ENCODE measurements at regions not wholly inside any gene's neighbourhood (a gene's known extent, or its start where the extent isn't known, plus 50 kb on each side); places are given as distances from the start of the nearest gene placed in this dataset.

DNA sequence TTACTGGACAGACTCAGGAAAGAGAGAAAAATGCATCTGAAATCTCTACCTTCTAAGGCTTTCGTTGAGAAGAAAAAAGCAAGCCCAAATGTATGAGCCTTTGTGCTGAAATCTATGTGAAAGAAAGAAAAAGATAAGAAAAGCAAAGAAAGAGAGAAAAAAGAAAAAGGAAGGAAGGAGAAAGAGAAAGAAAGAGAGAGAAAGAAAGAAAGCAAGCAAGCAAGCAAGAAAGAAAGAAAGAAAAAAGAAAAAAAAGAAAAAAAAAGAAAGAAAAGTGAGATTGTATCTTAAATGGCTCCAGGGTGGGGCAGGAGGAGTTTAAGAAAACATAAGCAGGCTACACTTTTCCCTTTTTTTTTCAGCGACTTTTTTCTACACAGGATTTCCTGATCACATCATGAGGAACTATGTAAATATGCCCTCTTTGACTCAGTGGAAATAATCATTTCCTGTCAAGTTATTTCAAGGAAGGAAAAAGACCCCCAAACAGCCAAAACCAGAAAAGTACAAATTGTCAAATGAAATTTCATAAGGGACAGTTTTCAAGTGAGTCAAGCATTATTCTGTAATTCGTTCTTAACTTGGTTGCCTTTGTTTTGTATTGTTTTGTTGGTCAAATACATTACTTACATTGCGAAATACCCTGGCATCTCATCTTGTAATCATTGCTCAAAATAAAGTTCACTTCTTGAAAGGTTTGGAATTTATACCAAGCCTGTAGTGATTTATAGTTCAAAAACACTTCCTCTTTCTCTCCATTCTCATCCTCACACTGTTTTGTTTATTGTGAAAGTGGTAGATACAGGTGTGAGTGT is 79.5 kb upstream of the RNF217 start:
- no peak overlapping the region for H3K4me3 ChIP-seq (ENCODE audit: low read length in 2 of 2)
- no peak overlapping the region for H2BK120ac ChIP-seq (ENCODE audit: low read depth, low read length)
- H2BK12ac ChIP-seq (ENCODE audit: low read length), result no peak overlapping the region
- H3K27me3 ChIP-seq (ENCODE audit: control insufficient read depth in 3 of 3, insufficient read depth in 3 of 3, low read depth in 1 of 3, low read length in 3 of 3), result no peaks in the 10 kb centered on the region
- H3K18ac ChIP-seq (ENCODE audit: low read length), result no peak overlapping the region
- no peak for DNase-seq (ENCODE audit: low spot score)
- H2AK5ac ChIP-seq (ENCODE audit: low read depth, low read length), result no peak overlapping the region
- H3K9me3 ChIP-seq (replicated peaks in 1 of 2; ENCODE audit: control insufficient read depth in 2 of 2, insufficient read depth in 1 of 2, low read depth in 1 of 2, low read length in 2 of 2), result no peaks in the 10 kb centered on the region
- H3K36me3 ChIP-seq (replicated peaks in 1 of 2; ENCODE audit: control insufficient read depth in 2 of 2, insufficient read depth in 2 of 2, low read length in 2 of 2), result no peaks in the 10 kb centered on the region
- H3K4me2 ChIP-seq (ENCODE audit: insufficient read depth, low read length, poor library complexity, severe bottlenecking), result no peak overlapping the region
- no peak overlapping the region for H2AFZ ChIP-seq (ENCODE audit: low read length)
- no peak overlapping the region for H2BK5ac ChIP-seq (ENCODE audit: low read length)
- H3K23ac ChIP-seq (ENCODE audit: low read depth, low read length, poor library complexity), result no peak overlapping the region
- H4K8ac ChIP-seq (ENCODE audit: low read depth, low read length), result no peak overlapping the region
- WGBS, 2 donors (ENCODE audit: extremely low coverage in 2 of 2, insufficient read length in 2 of 2, insufficient replicate concordance in 1 of 2), result no CpG with 5 or more reads among the region's 4 CpGs
- H2BK15ac ChIP-seq (ENCODE audit: low read length), result no peak overlapping the region
- H3K4ac ChIP-seq (ENCODE audit: low read length), result no peak overlapping the region
- no peaks in the 10 kb centered on the region for H3K4me1 ChIP-seq (ENCODE audit: control insufficient read depth in 2 of 2, insufficient read depth in 1 of 2, low read depth in 1 of 2, low read length in 2 of 2)
- H4K91ac ChIP-seq (ENCODE audit: low read depth, low read length, poor library complexity), result no peak overlapping the region
- no peak overlapping the region for H3K27ac ChIP-seq (replicated peaks; ENCODE audit: low read length)
- no peak overlapping the region for H3K14ac ChIP-seq (ENCODE audit: low read length)
- no peak overlapping the region for H3K9ac ChIP-seq (ENCODE audit: low read depth, low read length, poor library complexity)
- no peaks in the 10 kb centered on the region for H3K79me1 ChIP-seq (ENCODE audit: low read depth, low read length)

DNA sequence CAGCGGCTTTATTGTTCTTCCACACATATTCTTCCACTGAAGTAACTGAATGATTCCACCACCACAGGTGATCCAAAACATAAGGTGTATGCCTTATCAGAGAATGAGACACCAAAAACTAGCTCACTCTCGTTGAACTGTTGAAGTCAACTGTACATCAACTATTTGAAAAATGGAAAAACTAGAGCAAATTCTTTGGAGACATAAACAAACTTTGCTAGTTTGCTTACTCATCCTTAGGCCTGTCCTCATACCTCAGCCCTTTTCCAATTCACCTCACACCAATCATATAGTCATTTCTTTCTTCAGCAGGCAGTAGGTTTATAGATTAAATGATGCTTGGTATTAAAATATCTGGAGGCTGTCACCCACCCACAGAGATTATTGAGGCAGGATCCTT is 77.1 kb upstream of the RNF217 start:
- H4K8ac ChIP-seq (ENCODE audit: low read depth, low read length), result no peak overlapping the region
- H3K4me3 ChIP-seq (ENCODE audit: low read length in 2 of 2), result no peak overlapping the region
- H2BK12ac ChIP-seq (ENCODE audit: low read length), result no peak overlapping the region
- H2AK5ac ChIP-seq (ENCODE audit: low read depth, low read length), result no peak overlapping the region
- no peak overlapping the region for H2BK5ac ChIP-seq (ENCODE audit: low read length)
- no peak overlapping the region for H3K27ac ChIP-seq (replicated peaks; ENCODE audit: low read length)
- no peak overlapping the region for H3K18ac ChIP-seq (ENCODE audit: low read length)
- no peaks in the 10 kb centered on the region for H3K36me3 ChIP-seq (replicated peaks in 1 of 2; ENCODE audit: control insufficient read depth in 2 of 2, insufficient read depth in 2 of 2, low read length in 2 of 2)
- H3K9me3 ChIP-seq (replicated peaks in 1 of 2; ENCODE audit: control insufficient read depth in 2 of 2, insufficient read depth in 1 of 2, low read depth in 1 of 2, low read length in 2 of 2), result no peaks in the 10 kb centered on the region
- H3K9ac ChIP-seq (ENCODE audit: low read depth, low read length, poor library complexity), result no peak overlapping the region
- H2BK120ac ChIP-seq (ENCODE audit: low read depth, low read length), result no peak overlapping the region
- H3K4me1 ChIP-seq (ENCODE audit: control insufficient read depth in 2 of 2, insufficient read depth in 1 of 2, low read depth in 1 of 2, low read length in 2 of 2), result no peaks in the 10 kb centered on the region
- no peak overlapping the region for H2AFZ ChIP-seq (ENCODE audit: low read length)
- no peak overlapping the region for H4K91ac ChIP-seq (ENCODE audit: low read depth, low read length, poor library complexity)
- no peak for DNase-seq (ENCODE audit: low spot score)
- H3K4me2 ChIP-seq (ENCODE audit: insufficient read depth, low read length, poor library complexity, severe bottlenecking), result no peak overlapping the region
- WGBS, 2 donors (ENCODE audit: extremely low coverage in 2 of 2, insufficient read length in 2 of 2, insufficient replicate concordance in 1 of 2), result no CpG with 5 or more reads among the region's 2 CpGs
- H3K14ac ChIP-seq (ENCODE audit: low read length), result no peak overlapping the region
- H2BK15ac ChIP-seq (ENCODE audit: low read length), result no peak overlapping the region
- no peaks in the 10 kb centered on the region for H3K27me3 ChIP-seq (ENCODE audit: control insufficient read depth in 3 of 3, insufficient read depth in 3 of 3, low read depth in 1 of 3, low read length in 3 of 3)
- no peak overlapping the region for H3K23ac ChIP-seq (ENCODE audit: low read depth, low read length, poor library complexity)
- H3K79me1 ChIP-seq (ENCODE audit: low read depth, low read length), result no peaks in the 10 kb centered on the region
- H3K4ac ChIP-seq (ENCODE audit: low read length), result no peak overlapping the region

DNA sequence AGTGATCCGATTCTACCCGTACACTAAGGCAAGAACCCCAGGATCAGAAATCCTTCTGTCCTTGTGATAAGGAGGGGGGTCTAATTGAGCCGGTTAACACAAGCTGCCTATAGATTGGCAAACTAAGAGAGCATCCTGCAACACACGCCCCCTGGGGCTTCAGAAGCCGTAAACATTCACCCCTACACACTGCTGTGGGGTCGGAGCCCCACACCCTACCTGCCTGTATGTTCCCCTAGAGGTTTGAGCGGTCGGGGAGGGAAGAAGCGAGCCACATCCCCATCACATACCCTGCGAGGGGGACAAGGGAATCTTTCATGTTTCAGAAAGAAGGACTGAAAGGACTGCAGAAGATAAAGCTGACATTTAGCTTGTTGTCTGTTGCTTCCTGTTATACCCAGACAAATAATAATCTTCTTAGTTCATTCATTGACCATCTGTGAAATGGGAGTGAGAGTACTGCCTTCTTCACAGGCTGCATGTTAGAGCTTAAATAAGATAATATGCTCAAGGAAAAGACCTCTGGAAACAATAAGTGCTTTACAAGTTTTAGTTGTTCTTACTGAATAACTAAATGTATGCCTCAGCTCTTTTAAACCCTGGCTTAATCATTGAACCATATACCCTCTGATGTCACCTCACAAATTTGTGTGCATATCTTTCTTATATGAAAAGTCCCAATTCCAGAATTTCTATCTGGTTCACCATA is 74.2 kb upstream of the RNF217 start:
- Histone ChIP-seq H2BK12ac (ENCODE audit: low read length) (no peak overlapping the region), H2BK120ac (ENCODE audit: low read depth, low read length) (no peak overlapping the region), H3K4me3 (ENCODE audit: low read length in 2 of 2) (no peak overlapping the region), H3K9me3 (replicated peaks in 1 of 2; ENCODE audit: control insufficient read depth in 2 of 2, insufficient read depth in 1 of 2, low read depth in 1 of 2, low read length in 2 of 2) (no peaks in the 10 kb centered on the region), H3K27ac (replicated peaks; ENCODE audit: low read length) (no peak overlapping the region), H3K36me3 (replicated peaks in 1 of 2; ENCODE audit: control insufficient read depth in 2 of 2, insufficient read depth in 2 of 2, low read length in 2 of 2) (no peaks in the 10 kb centered on the region), H3K79me1 (ENCODE audit: low read depth, low read length) (no peaks in the 10 kb centered on the region), H3K4ac (ENCODE audit: low read length) (no peak overlapping the region), H2AFZ (ENCODE audit: low read length) (no peak overlapping the region), H3K23ac (ENCODE audit: low read depth, low read length, poor library complexity) (no peak overlapping the region), H3K4me1 (ENCODE audit: control insufficient read depth in 2 of 2, insufficient read depth in 1 of 2, low read depth in 1 of 2, low read length in 2 of 2) (no peaks in the 10 kb centered on the region), H3K18ac (ENCODE audit: low read length) (no peak overlapping the region), H3K27me3 (ENCODE audit: control insufficient read depth in 3 of 3, insufficient read depth in 3 of 3, low read depth in 1 of 3, low read length in 3 of 3) (no peaks in the 10 kb centered on the region), H2AK5ac (ENCODE audit: low read depth, low read length) (no peak overlapping the region), H3K4me2 (ENCODE audit: insufficient read depth, low read length, poor library complexity, severe bottlenecking) (no peak overlapping the region), H3K14ac (ENCODE audit: low read length) (peak overlapping the region; percentile 27), H2BK5ac (ENCODE audit: low read length) (no peak overlapping the region), H4K91ac (ENCODE audit: low read depth, low read length, poor library complexity) (no peak overlapping the region), H3K9ac (ENCODE audit: low read depth, low read length, poor library complexity) (no peak overlapping the region), H4K8ac (ENCODE audit: low read depth, low read length) (no peak overlapping the region), H2BK15ac (ENCODE audit: low read length) (no peak overlapping the region)
- no peak for DNase-seq (ENCODE audit: low spot score)
- WGBS, 2 donors (ENCODE audit: extremely low coverage in 2 of 2, insufficient read length in 2 of 2, insufficient replicate concordance in 1 of 2), result no CpG with 5 or more reads among the region's 10 CpGs

GRCh38 chr6:124888581-124889371 is 73.5 kb upstream of the RNF217 start:
- Histone ChIP-seq H3K4me2 (ENCODE audit: insufficient read depth, low read length, poor library complexity, severe bottlenecking) (no peak overlapping the region), H3K9me3 (replicated peaks in 1 of 2; ENCODE audit: control insufficient read depth in 2 of 2, insufficient read depth in 1 of 2, low read depth in 1 of 2, low read length in 2 of 2) (no peaks in the 10 kb centered on the region), H3K14ac (ENCODE audit: low read length) (no peak overlapping the region), H3K23ac (ENCODE audit: low read depth, low read length, poor library complexity) (no peak overlapping the region), H2AK5ac (ENCODE audit: low read depth, low read length) (no peak overlapping the region), H3K9ac (ENCODE audit: low read depth, low read length, poor library complexity) (no peak overlapping the region), H3K4me1 (ENCODE audit: control insufficient read depth in 2 of 2, insufficient read depth in 1 of 2, low read depth in 1 of 2, low read length in 2 of 2) (no peaks in the 10 kb centered on the region), H2AFZ (ENCODE audit: low read length) (no peak overlapping the region), H3K18ac (ENCODE audit: low read length) (no peak overlapping the region), H3K27me3 (ENCODE audit: control insufficient read depth in 3 of 3, insufficient read depth in 3 of 3, low read depth in 1 of 3, low read length in 3 of 3) (no peaks in the 10 kb centered on the region), H2BK5ac (ENCODE audit: low read length) (no peak overlapping the region), H3K79me1 (ENCODE audit: low read depth, low read length) (no peaks in the 10 kb centered on the region), H2BK15ac (ENCODE audit: low read length) (no peak overlapping the region), H3K27ac (replicated peaks; ENCODE audit: low read length) (no peak overlapping the region), H4K8ac (ENCODE audit: low read depth, low read length) (no peak overlapping the region), H3K4me3 (ENCODE audit: low read length in 2 of 2) (no peak overlapping the region), H4K91ac (ENCODE audit: low read depth, low read length, poor library complexity) (no peak overlapping the region), H2BK12ac (ENCODE audit: low read length) (no peak overlapping the region), H2BK120ac (ENCODE audit: low read depth, low read length) (no peak overlapping the region), H3K36me3 (replicated peaks in 1 of 2; ENCODE audit: control insufficient read depth in 2 of 2, insufficient read depth in 2 of 2, low read length in 2 of 2) (no peaks in the 10 kb centered on the region), H3K4ac (ENCODE audit: low read length) (no peak overlapping the region)
- no CpG with 5 or more reads among the region's 5 CpGs for WGBS, 2 donors (ENCODE audit: extremely low coverage in 2 of 2, insufficient read length in 2 of 2, insufficient replicate concordance in 1 of 2)
- no peak for DNase-seq (ENCODE audit: low spot score)
